ENCODE measurements at regions not wholly inside any gene's neighbourhood (a gene's known extent, or its start where the extent isn't known, plus 50 kb on each side); places are given as distances from the start of the nearest gene placed in this dataset.

GRCh38 chr2:41379496-41380221 lies 668.2 kb upstream of the PKDCC start:
- no peak overlapping the region for H3K4me3 ChIP-seq (replicated peaks; ENCODE audit: insufficient read depth, low read length)
- no peaks in the 10 kb centered on the region for H3K27me3 ChIP-seq (ENCODE audit: insufficient read depth, poor library complexity, severe bottlenecking)
- TF ChIP-seq POLR2AphosphoS5 (IDR thresholded peaks at IDR 0.05; ENCODE audit: low read depth) = no peak
- no peak for TF ChIP-seq GABPA (IDR thresholded peaks at IDR 0.05; ENCODE audit: low read depth)
- TF ChIP-seq, protein P1, sequence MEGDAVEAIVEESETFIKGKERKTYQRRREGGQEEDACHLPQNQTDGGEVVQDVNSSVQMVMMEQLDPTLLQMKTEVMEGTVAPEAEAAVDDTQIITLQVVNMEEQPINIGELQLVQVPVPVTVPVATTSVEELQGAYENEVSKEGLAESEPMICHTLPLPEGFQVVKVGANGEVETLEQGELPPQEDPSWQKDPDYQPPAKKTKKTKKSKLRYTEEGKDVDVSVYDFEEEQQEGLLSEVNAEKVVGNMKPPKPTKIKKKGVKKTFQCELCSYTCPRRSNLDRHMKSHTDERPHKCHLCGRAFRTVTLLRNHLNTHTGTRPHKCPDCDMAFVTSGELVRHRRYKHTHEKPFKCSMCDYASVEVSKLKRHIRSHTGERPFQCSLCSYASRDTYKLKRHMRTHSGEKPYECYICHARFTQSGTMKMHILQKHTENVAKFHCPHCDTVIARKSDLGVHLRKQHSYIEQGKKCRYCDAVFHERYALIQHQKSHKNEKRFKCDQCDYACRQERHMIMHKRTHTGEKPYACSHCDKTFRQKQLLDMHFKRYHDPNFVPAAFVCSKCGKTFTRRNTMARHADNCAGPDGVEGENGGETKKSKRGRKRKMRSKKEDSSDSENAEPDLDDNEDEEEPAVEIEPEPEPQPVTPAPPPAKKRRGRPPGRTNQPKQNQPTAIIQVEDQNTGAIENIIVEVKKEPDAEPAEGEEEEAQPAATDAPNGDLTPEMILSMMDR (IDR thresholded peaks at IDR 0.05; ENCODE audit: insufficient read depth, low read length) = no peak
- no peak for TF ChIP-seq REST (IDR thresholded peaks at IDR 0.05; ENCODE audit: insufficient replicate concordance, low read depth)
- TF ChIP-seq SPI1 (IDR thresholded peaks at IDR 0.05; ENCODE audit: borderline replicate concordance, low read depth) = no peak
- H3K27ac ChIP-seq (replicated peaks) = no peak overlapping the region
- no peak for DNase-seq (ENCODE audit: low read depth in 1 of 2, low spot score in 1 of 2)

DNA sequence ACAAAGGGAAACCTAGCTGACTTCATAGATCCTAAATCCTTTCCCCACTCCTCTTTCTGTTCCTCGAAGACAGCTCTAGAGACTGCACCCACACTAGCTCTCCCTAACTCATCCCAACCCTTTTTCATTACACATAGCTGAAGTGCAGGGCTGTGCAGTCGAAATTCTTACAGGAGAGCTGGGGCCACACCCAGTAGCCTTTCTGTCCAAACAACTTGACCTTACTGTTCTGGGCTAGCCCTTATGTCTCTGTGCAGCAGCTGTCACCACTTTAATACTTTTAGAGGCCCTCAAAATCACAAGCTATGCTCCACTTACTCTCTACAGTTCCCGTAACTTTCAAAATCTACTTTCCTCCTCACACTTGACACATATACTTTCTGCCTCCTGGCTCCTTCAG lies 666.1 kb upstream of the PKDCC start:
- no peak for DNase-seq (ENCODE audit: low read depth in 1 of 2, low spot score in 1 of 2)
- TF ChIP-seq POLR2AphosphoS5 (IDR thresholded peaks at IDR 0.05; ENCODE audit: low read depth) (no peak), GABPA (IDR thresholded peaks at IDR 0.05; ENCODE audit: low read depth) (no peak), REST (IDR thresholded peaks at IDR 0.05; ENCODE audit: insufficient replicate concordance, low read depth) (no peak), SPI1 (IDR thresholded peaks at IDR 0.05; ENCODE audit: borderline replicate concordance, low read depth) (no peak)
- TF ChIP-seq, protein P1 (IDR thresholded peaks at IDR 0.05; ENCODE audit: insufficient read depth, low read length) = no peak
- no peak overlapping the region for H3K27ac ChIP-seq (replicated peaks)
- H3K27me3 ChIP-seq (ENCODE audit: insufficient read depth, poor library complexity, severe bottlenecking) = no peaks in the 10 kb centered on the region
- no peak overlapping the region for H3K4me3 ChIP-seq (replicated peaks; ENCODE audit: insufficient read depth, low read length)

DNA sequence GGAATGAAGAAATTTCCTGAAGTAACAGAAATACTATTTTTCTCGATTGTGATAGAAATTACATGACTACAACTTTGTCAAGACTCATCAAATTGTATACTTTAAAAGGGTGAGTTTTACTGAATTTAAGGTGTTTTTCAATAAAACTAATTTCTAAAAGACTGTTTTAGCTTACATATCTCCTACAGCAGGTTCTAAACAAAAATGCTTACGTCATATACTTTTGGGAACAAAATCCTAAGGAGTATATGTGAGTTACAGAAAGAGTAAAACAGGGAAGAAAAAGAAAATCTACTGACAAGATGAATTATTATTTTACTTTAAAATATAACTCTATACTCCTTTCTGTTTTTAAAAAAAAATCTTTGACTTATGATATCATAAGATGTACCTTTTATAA lies 660.3 kb upstream of the PKDCC start:
- H3K27ac ChIP-seq (replicated peaks) = no peak overlapping the region
- TF ChIP-seq POLR2AphosphoS5 (IDR thresholded peaks at IDR 0.05; ENCODE audit: low read depth) (no peak), GABPA (IDR thresholded peaks at IDR 0.05; ENCODE audit: low read depth) (no peak), SPI1 (IDR thresholded peaks at IDR 0.05; ENCODE audit: borderline replicate concordance, low read depth) (no peak), REST (IDR thresholded peaks at IDR 0.05; ENCODE audit: insufficient replicate concordance, low read depth) (no peak)
- TF ChIP-seq, protein P1 (IDR thresholded peaks at IDR 0.05; ENCODE audit: insufficient read depth, low read length) = no peak
- no peak for DNase-seq (ENCODE audit: low read depth in 1 of 2, low spot score in 1 of 2)
- H3K27me3 ChIP-seq (ENCODE audit: insufficient read depth, poor library complexity, severe bottlenecking) = no peaks in the 10 kb centered on the region
- no peak overlapping the region for H3K4me3 ChIP-seq (replicated peaks; ENCODE audit: insufficient read depth, low read length)

Measured in HL-60 (cell line).